PC-9 (cell line): ENCODE measurements at regions not wholly inside any gene's neighbourhood (a gene's known extent, or its start where the extent isn't known, plus 50 kb on each side); places are given as distances from the start of the nearest gene placed in this dataset.

Experiments
- BruUV-seq: library from RNA; stranded (reverse); fragments of 400-500 nt; replicated peaks from 2 replicates; lab custom pipeline; 2021; lab: Mats Ljungman, UMichigan
- CTCF ChIA-PET: fragments of 300-600 bp; sonication (Branson Sonifier 250); formaldehyde crosslinking; loops from one replicate; lab custom pipeline; 2022; ENCODE audit warnings: antibody characterized with exemption; lab: Charles Lee
- POLR2A ChIA-PET: fragments of 300-600 bp; sonication (Branson Sonifier 250); formaldehyde crosslinking; loops from one replicate; lab custom pipeline; 2022; ENCODE audit warnings: antibody characterized with exemption; ENCODE audit not compliant: unreplicated experiment; lab: Charles Lee
- DNase-seq, 2 experiments: peaks; one replicate each; pipeline versions ENCODE4 v3.0.0 to v3.0.0-alpha.2; 2015 to 2022; ENCODE audit warnings: mixed read lengths in 1 of 2
- H2AFZ ChIP-seq: fragments of 200-600 bp; sonication (generic); 2 replicates; pipeline ENCODE4 v1.8.1; 2017; ENCODE audit warnings: antibody characterized with exemption
- H3F3A ChIP-seq: fragments of 200-600 bp; sonication (generic); 2 replicates; pipeline ENCODE4 v1.8.1; 2017; ENCODE audit warnings: antibody characterized with exemption, mild to moderate bottlenecking, low read depth; ENCODE audit not compliant: insufficient read depth
- H3K27ac ChIP-seq: fragments of 200-600 bp; sonication (generic); 2 replicates; pipeline ENCODE4 v1.6.1; 2016; ENCODE audit warnings: mixed run types
- H3K27me3 ChIP-seq: fragments of 200-600 bp; sonication (generic); 2 replicates; pipeline ENCODE4 v1.6.1; 2016; ENCODE audit warnings: low read depth, mixed run types; ENCODE audit not compliant: insufficient read depth
- H3K36me3 ChIP-seq: fragments of 200-600 bp; sonication (generic); 2 replicates; pipeline ENCODE4 v1.6.1; 2016; ENCODE audit warnings: low read depth, mixed run types
- H3K4me1 ChIP-seq: fragments of 200-600 bp; sonication (generic); replicated peaks from 2 replicates; pipeline ENCODE4 v1.6.1; 2016; ENCODE audit warnings: mixed run types; ENCODE audit not compliant: insufficient read depth
- H3K4me2 ChIP-seq: fragments of 200-600 bp; sonication (generic); 2 replicates; pipeline ENCODE4 v1.6.1; 2017; ENCODE audit warnings: mixed run types
- H3K4me3 ChIP-seq: fragments of 200-600 bp; sonication (generic); 2 replicates; pipeline ENCODE4 v1.6.1; 2016; ENCODE audit warnings: mixed run types
- H3K79me2 ChIP-seq: fragments of 200-600 bp; sonication (generic); 2 replicates; pipeline ENCODE4 v1.6.1; 2017; ENCODE audit warnings: low read depth, mixed run types
- H3K9me2 ChIP-seq: fragments of 200-600 bp; sonication (generic); 2 replicates; pipeline ENCODE4 v1.8.1; 2017; ENCODE audit warnings: mild to moderate bottlenecking; ENCODE audit not compliant: insufficient read depth
- H3K9me3 ChIP-seq: fragments of 200-600 bp; sonication (generic); 2 replicates; pipeline ENCODE4 v1.8.1; 2016; ENCODE audit warnings: low read depth; ENCODE audit not compliant: insufficient read depth
- H4K20me1 ChIP-seq: fragments of 200-600 bp; sonication (generic); 2 replicates; pipeline ENCODE4 v1.8.1; 2017; ENCODE audit not compliant: insufficient read depth
- CTCF ChIP-seq: fragments of 200-600 bp; sonication (generic); conservative IDR thresholded peaks from 2 replicates; pipeline ENCODE4 v1.6.1; 2017; ENCODE audit warnings: mixed run types, antibody characterized with exemption, mild to moderate bottlenecking, moderate library complexity
- EZH2 ChIP-seq: fragments of 200-600 bp; sonication (generic); IDR thresholded peaks from 2 replicates; pipeline ENCODE4 v1.8.0; 2017; ENCODE audit warnings: antibody characterized with exemption, low read depth
- intact Hi-C: fragments of 100-400 bp; cut with micrococcal nuclease; formaldehyde crosslinking; loops from one replicate; pipeline ENCODE4 v1.10.0; 2022; ENCODE audit not compliant: unreplicated experiment

- TF ChIP-seq CTCF (no peak), EZH2 (no peak)
- no TSS peak for BruUV-seq
- POLR2A ChIA-PET, result no interaction called here
Measured at GRCh38 chr21:16406355-16406754, 676.6 kb downstream of the USP25 start.

GRCh38 chr21:16407403-16408240 is 677.8 kb downstream of the USP25 start:
- no peaks in the 10 kb centered on the region for H3F3A ChIP-seq
- no peaks in the 10 kb centered on the region for H4K20me1 ChIP-seq
- no peak for TF ChIP-seq CTCF
- no peak for TF ChIP-seq EZH2
- no peak overlapping the region for H3K4me3 ChIP-seq
- H3K4me2 ChIP-seq, result no peak overlapping the region
- H3K27me3 ChIP-seq, result no peaks in the 10 kb centered on the region
- no peaks in the 10 kb centered on the region for H3K9me3 ChIP-seq
- ChIA-PET POLR2A (no interaction called here), CTCF (no interaction called here)
- no peak for DNase-seq
- H3K36me3 ChIP-seq, result no peaks in the 10 kb centered on the region
- no peak overlapping the region for H2AFZ ChIP-seq
- intact Hi-C loops, result no loop called here
- H3K9me2 ChIP-seq, result no peaks in the 10 kb centered on the region
- H3K27ac ChIP-seq, result no peak overlapping the region
- no peaks in the 10 kb centered on the region for H3K79me2 ChIP-seq
- no peaks in the 10 kb centered on the region for H3K4me1 ChIP-seq
- BruUV-seq, result no TSS peak

More at GRCh38 chr21:16406355-16406754, 676.6 kb downstream of the USP25 start:
- no peak for DNase-seq
- no peaks in the 10 kb centered on the region for H3K9me3 ChIP-seq
- intact Hi-C loops, result no loop called here
- H3K4me2 ChIP-seq, result no peak overlapping the region
- no peak overlapping the region for H3K27ac ChIP-seq
- no peaks in the 10 kb centered on the region for H3K9me2 ChIP-seq
- no peak overlapping the region for H2AFZ ChIP-seq
- no peak overlapping the region for H3K4me3 ChIP-seq
- H3K27me3 ChIP-seq, result no peaks in the 10 kb centered on the region
- H3F3A ChIP-seq, result no peaks in the 10 kb centered on the region
- no peaks in the 10 kb centered on the region for H3K4me1 ChIP-seq
- no peaks in the 10 kb centered on the region for H4K20me1 ChIP-seq
- no peaks in the 10 kb centered on the region for H3K79me2 ChIP-seq
- no peaks in the 10 kb centered on the region for H3K36me3 ChIP-seq
- CTCF ChIA-PET, result no interaction called here

- no peaks in the 10 kb centered on the region for H4K20me1 ChIP-seq
- no peaks in the 10 kb centered on the region for H3K27me3 ChIP-seq
- intact Hi-C loops, result no loop called here
- H3K4me1 ChIP-seq, result no peaks in the 10 kb centered on the region
- H3F3A ChIP-seq, result no peaks in the 10 kb centered on the region
- H3K9me3 ChIP-seq, result no peaks in the 10 kb centered on the region
- no peaks in the 10 kb centered on the region for H3K79me2 ChIP-seq
- H3K36me3 ChIP-seq, result no peaks in the 10 kb centered on the region
- no peaks in the 10 kb centered on the region for H3K9me2 ChIP-seq
- H3K27ac ChIP-seq, result no peak overlapping the region
- DNase-seq, result no peak
- no TSS peak for BruUV-seq
- POLR2A ChIA-PET, result no interaction called here
- no peak for TF ChIP-seq EZH2
- TF ChIP-seq CTCF, result no peak
- H3K4me3 ChIP-seq, result no peak overlapping the region
- CTCF ChIA-PET, result no interaction called here
- no peak overlapping the region for H2AFZ ChIP-seq
- H3K4me2 ChIP-seq, result no peak overlapping the region
Measured at GRCh38 chr21:16408280-16408679, 678.5 kb downstream of the USP25 start.
